ENCODE measurements at regions not wholly inside any gene's neighbourhood (a gene's known extent, or its start where the extent isn't known, plus 50 kb on each side); places are given as distances from the start of the nearest gene placed in this dataset.
A peak's percentile ranks its signal among the peaks of the same experiment; 100 is the strongest.

DNA sequence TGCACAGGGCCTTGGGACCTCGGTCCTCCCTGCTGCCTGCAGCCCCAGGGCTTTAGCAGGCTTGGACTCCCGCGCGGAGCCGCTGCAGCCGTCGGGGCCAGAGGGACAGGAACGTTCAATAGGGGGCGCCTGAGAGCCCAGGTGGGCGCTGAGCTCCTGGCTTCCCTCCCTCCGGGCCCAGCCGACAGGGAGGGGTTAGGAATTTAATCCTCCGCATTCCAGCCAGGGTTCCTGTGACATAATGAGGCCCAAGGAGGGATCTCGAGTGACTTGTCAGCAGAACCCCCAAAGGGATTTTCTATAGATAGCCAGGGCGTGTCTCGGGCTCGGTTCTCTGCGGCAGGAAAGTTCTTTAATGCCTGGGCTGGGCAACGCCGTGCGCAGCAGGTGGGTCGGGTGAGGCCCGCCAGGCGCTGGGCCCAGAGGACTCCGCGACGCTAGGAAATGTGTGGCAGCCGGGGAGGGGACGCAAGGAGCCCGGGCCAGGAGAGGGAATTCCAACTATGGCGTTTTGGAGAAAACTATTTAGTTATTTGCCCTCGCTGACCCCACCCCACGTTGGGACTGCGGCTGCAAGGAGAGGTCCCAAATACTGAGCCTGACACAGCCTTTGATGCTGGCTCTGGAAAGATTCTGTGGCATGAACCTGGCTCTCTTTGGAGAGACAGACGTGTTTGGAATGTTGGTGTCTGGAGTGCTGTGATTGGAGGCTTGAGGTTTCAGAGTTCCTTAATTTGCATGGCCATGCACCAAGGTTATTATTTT lies 285.2 kb upstream of the GATB start:
- intact Hi-C loops (cut with micrococcal nuclease) = loop anchor here (1.0 kb wide), 1 partner anchor 313 kb away; no protein-coding TSS in a partner anchor
- TF ChIP-seq EZH2 (IDR thresholded peaks at IDR 0.05) (no peak), FOSL1 (IDR thresholded peaks at IDR 0.05; ENCODE audit: low read depth) (no peak), CEBPB (IDR thresholded peaks at IDR 0.05; ENCODE audit: low read depth) (no peak), CBX3 (IDR thresholded peaks at IDR 0.05; ENCODE audit: low read depth) (peak; percentile 61), EZH2phosphoT487 (IDR thresholded peaks at IDR 0.05; ENCODE audit: borderline replicate concordance) (no peak), SP1 (IDR thresholded peaks at IDR 0.05; ENCODE audit: low read depth) (no peak), TCF7L2 (IDR thresholded peaks at IDR 0.05; ENCODE audit: borderline replicate concordance, extremely low read depth, insufficient read depth, insufficient read length) (peak; percentile 10), SIN3A (IDR thresholded peaks at IDR 0.05; ENCODE audit: low read depth) (no peak), YY1 (IDR thresholded peaks at IDR 0.05; ENCODE audit: extremely low read depth, insufficient replicate concordance, low read depth, low read length) (peak; percentile 37), ZFX (IDR thresholded peaks at IDR 0.05) (peak; percentile 69), RAD21 (IDR thresholded peaks at IDR 0.05; ENCODE audit: low read depth) (peak; percentile 76), SRF (IDR thresholded peaks at IDR 0.05; ENCODE audit: low read depth) (no peak)
- TF ChIP-seq, protein P1, sequence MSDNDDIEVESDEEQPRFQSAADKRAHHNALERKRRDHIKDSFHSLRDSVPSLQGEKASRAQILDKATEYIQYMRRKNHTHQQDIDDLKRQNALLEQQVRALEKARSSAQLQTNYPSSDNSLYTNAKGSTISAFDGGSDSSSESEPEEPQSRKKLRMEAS (IDR thresholded peaks at IDR 0.05) = peak; percentile 79
- TF ChIP-seq, protein P2, sequence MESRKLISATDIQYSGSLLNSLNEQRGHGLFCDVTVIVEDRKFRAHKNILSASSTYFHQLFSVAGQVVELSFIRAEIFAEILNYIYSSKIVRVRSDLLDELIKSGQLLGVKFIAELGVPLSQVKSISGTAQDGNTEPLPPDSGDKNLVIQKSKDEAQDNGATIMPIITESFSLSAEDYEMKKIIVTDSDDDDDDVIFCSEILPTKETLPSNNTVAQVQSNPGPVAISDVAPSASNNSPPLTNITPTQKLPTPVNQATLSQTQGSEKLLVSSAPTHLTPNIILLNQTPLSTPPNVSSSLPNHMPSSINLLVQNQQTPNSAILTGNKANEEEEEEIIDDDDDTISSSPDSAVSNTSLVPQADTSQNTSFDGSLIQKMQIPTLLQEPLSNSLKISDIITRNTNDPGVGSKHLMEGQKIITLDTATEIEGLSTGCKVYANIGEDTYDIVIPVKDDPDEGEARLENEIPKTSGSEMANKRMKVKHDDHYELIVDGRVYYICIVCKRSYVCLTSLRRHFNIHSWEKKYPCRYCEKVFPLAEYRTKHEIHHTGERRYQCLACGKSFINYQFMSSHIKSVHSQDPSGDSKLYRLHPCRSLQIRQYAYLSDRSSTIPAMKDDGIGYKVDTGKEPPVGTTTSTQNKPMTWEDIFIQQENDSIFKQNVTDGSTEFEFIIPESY (IDR thresholded peaks at IDR 0.05; ENCODE audit: extremely low read depth, insufficient replicate concordance, low read length) = no peak
- TF ChIP-seq, protein P3, sequence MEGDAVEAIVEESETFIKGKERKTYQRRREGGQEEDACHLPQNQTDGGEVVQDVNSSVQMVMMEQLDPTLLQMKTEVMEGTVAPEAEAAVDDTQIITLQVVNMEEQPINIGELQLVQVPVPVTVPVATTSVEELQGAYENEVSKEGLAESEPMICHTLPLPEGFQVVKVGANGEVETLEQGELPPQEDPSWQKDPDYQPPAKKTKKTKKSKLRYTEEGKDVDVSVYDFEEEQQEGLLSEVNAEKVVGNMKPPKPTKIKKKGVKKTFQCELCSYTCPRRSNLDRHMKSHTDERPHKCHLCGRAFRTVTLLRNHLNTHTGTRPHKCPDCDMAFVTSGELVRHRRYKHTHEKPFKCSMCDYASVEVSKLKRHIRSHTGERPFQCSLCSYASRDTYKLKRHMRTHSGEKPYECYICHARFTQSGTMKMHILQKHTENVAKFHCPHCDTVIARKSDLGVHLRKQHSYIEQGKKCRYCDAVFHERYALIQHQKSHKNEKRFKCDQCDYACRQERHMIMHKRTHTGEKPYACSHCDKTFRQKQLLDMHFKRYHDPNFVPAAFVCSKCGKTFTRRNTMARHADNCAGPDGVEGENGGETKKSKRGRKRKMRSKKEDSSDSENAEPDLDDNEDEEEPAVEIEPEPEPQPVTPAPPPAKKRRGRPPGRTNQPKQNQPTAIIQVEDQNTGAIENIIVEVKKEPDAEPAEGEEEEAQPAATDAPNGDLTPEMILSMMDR (IDR thresholded peaks at IDR 0.05 in 2 of 3, conservative IDR thresholded peaks at IDR 0.05 in 1 of 3; ENCODE audit: borderline replicate concordance in 1 of 3, insufficient read depth in 1 of 3, low read depth in 2 of 3, low read length in 2 of 3) = peak; percentile 66 to 88 (median 86)
- H3K4me2 ChIP-seq (ENCODE audit: low read length) = peak overlapping the region; percentile 80
- CTCF ChIA-PET = interaction anchor here (0.5 to 1.5 kb wide), 7 partner anchors 13 to 244 kb away, joined by 3 to 5 read pairs (median 4); no protein-coding TSS in a partner anchor
- no peak overlapping the region for H3K27ac ChIP-seq (ENCODE audit: low read depth, low read length)
- H3K4me1 ChIP-seq (ENCODE audit: control insufficient read depth in 1 of 2, insufficient read depth in 2 of 2, low read length in 2 of 2) = peaks cover 3 to 16% of the 10 kb centered on the region in 2 experiments; a peak in 3 of 4 replicates
- POLR2A ChIA-PET = no interaction called here
- peak; percentile 59 for DNase-seq (ENCODE audit: low read depth, low spot score)
- no peaks in the 10 kb centered on the region; a peak in 1 of 4 replicates for H3K9me3 ChIP-seq (ENCODE audit: control insufficient read depth in 1 of 2, insufficient read depth in 1 of 2, low read depth in 1 of 2, low read length in 2 of 2)
- RAD21 ChIA-PET (ENCODE audit: low non-redundant PET in 1 of 2, low total read pairs in 2 of 2, uncharacterized antibody in 2 of 2, unreplicated experiment in 2 of 2) = no interaction called here
- no TSS peak for BruUV-seq (replicated peaks)
- H4K20me1 ChIP-seq (ENCODE audit: insufficient read depth) = no peaks in the 10 kb centered on the region
- H2AFZ ChIP-seq (ENCODE audit: low read depth, low read length, poor library complexity, severe bottlenecking) = peak overlapping the region; percentile 99
- H3K27me3 ChIP-seq (ENCODE audit: insufficient read depth, low read length) = no peaks in the 10 kb centered on the region
- no peaks in the 10 kb centered on the region for H3K36me3 ChIP-seq (ENCODE audit: control insufficient read depth in 1 of 2, insufficient read depth in 2 of 2, low read length in 2 of 2)
- no peaks in the 10 kb centered on the region for H3K9me2 ChIP-seq (ENCODE audit: insufficient read depth)
- peak overlapping the region; percentile 33 for H3K9ac ChIP-seq (ENCODE audit: low read length)
- ATAC-seq = peak; percentile 95
- no peaks in the 10 kb centered on the region for H3K79me2 ChIP-seq (ENCODE audit: insufficient read depth, low read length)
- H3K4me3 ChIP-seq (replicated peaks in 1 of 2; ENCODE audit: low read depth in 1 of 2, low read length in 2 of 2) = peak overlapping the region; percentile 34 to 49
